A549 (cell line): ENCODE measurements at regions not wholly inside any gene's neighbourhood (a gene's known extent, or its start where the extent isn't known, plus 50 kb on each side); places are given as distances from the start of the nearest gene placed in this dataset.
"Not testable (repeated sequence)": the region's sequence is repeated elsewhere in the genome, so short reads cannot be mapped to it uniquely, and the experiment has no call there.

Experiments
- ATAC-seq, 2 experiments: fragments of 200-7000 bp in 1 of 2; fragments of >200 bp in 1 of 2; cut with Nextera tagmentation in 1 of 2; cut with Tn5 transposase in 1 of 2; 3 replicates each; pipeline versions ENCODE4 v1.8.0 to v1.9.1; 2018 to 2020; ENCODE audit warnings: mild to moderate bottlenecking in 1 of 2, moderate library complexity in 1 of 2
- CTCF ChIA-PET: fragments of 300-600 bp; sonication (Branson Sonifier 250); formaldehyde crosslinking; extraction: SDS; loops from one replicate; lab custom pipeline; 2021; ENCODE audit warnings: antibody characterized with exemption, inconsistent platforms; lab: Yijun Ruan, JAX
- POLR2A ChIA-PET: fragments of 350-600 bp; formaldehyde crosslinking; extraction: SDS; loops from one replicate; lab custom pipeline; 2021; ENCODE audit warnings: antibody characterized with exemption, inconsistent platforms; lab: Yijun Ruan, JAX
- DNase-seq, 2 experiments: peaks; one replicate each; pipeline versions ENCODE4 v3.0.0 to v3.0.0-alpha.2; 2011 to 2016; ENCODE audit warnings: low read depth in 1 of 2, low spot score in 1 of 2
- FAIRE-seq: peaks from 2 replicates; lab custom pipeline; 2011; peaks lifted over from hg19 to GRCh38; lab: Jason Lieb, UNC
- H3K27ac ChIP-seq, 2 experiments: fragments of >200 bp; sonication (Bioruptor Twin); formaldehyde crosslinking; 3 replicates each; pipeline ENCODE4 v1.5.1; 2016 to 2017
- H3K4me1 ChIP-seq: fragments of >200 bp; sonication (Bioruptor Twin); formaldehyde crosslinking; 3 replicates; pipeline ENCODE4 v1.6.1; 2016
- H3K4me2 ChIP-seq: fragments of >200 bp; sonication (Bioruptor Twin); formaldehyde crosslinking; 3 replicates; pipeline ENCODE4 v1.6.1; 2016
- H3K4me3 ChIP-seq: fragments of >200 bp; sonication (Bioruptor Twin); formaldehyde crosslinking; 3 replicates; pipeline ENCODE4 v1.5.1; 2016
- H3K9me3 ChIP-seq: fragments of >200 bp; sonication (Bioruptor Twin); formaldehyde crosslinking; 3 replicates; pipeline ENCODE4 v1.6.1; 2016
- BCL3 ChIP-seq: fragments of >200 bp; sonication (Bioruptor Twin); formaldehyde crosslinking; IDR thresholded peaks from 3 replicates; pipeline ENCODE4 v1.6.1; 2016
- CEBPB ChIP-seq, 2 experiments: fragments of >200 bp in 1 of 2; sonication (Bioruptor Twin) in 1 of 2; formaldehyde crosslinking in 1 of 2; IDR thresholded peaks; 2 replicates each; pipeline ENCODE4 v1.6.1; 2012 to 2016
- CHD2 ChIP-seq: fragments of 150-350 bp; IDR thresholded peaks from 2 replicates; pipeline ENCODE4 v1.6.1; 2014; ENCODE audit warnings: low read length; ENCODE audit not compliant: partially characterized antibody
- EHF ChIP-seq: fragments of 250-450 bp; sonication (Bioruptor Pico); IDR thresholded peaks from 2 replicates; pipeline ENCODE4 v1.5.0; 2020; ENCODE audit warnings: mild to moderate bottlenecking
- EP300 ChIP-seq, 2 experiments: fragments of >200 bp; sonication (Bioruptor Twin); formaldehyde crosslinking; IDR thresholded peaks; 2 replicates in 1 of 2; 3 replicates in 1 of 2; pipeline ENCODE4 v1.6.1; 2016 to 2017
- ESRRA ChIP-seq: fragments of 150-350 bp; IDR thresholded peaks from 2 replicates; pipeline ENCODE4 v1.6.1; 2014; ENCODE audit warnings: mild to moderate bottlenecking, low read length, borderline replicate concordance
- FOSL2 ChIP-seq, 2 experiments: fragments of 450-650 bp in 1 of 2; fragments of >200 bp in 1 of 2; sonication (Bioruptor Twin) in 1 of 2; formaldehyde crosslinking; IDR thresholded peaks; 2 replicates each; pipeline versions ENCODE4 v1.5.0 to v1.6.1; 2016 to 2020; ENCODE audit warnings: mild to moderate bottlenecking in 1 of 2, moderate library complexity in 1 of 2
- HDAC2 ChIP-seq: fragments of 200-600 bp; sonication (generic); IDR thresholded peaks from 2 replicates; pipeline ENCODE4 v1.6.1; 2016
- HES2 ChIP-seq: fragments of >200 bp; sonication (Bioruptor Twin); formaldehyde crosslinking; IDR thresholded peaks from 2 replicates; pipeline ENCODE4 v1.6.1; 2016
- KDM5A ChIP-seq: fragments of 200-600 bp; sonication (generic); IDR thresholded peaks from 2 replicates; pipeline ENCODE4 v1.6.1; 2016; ENCODE audit warnings: antibody characterized with exemption, mild to moderate bottlenecking
- NFE2L2 ChIP-seq: fragments of 150-350 bp; conservative IDR thresholded peaks from 2 replicates; pipeline ENCODE4 v1.6.1; 2014; ENCODE audit warnings: low read length
- RAD21 ChIP-seq, 2 experiments: fragments of >200 bp in 1 of 2; sonication (Bioruptor Twin) in 1 of 2; formaldehyde crosslinking in 1 of 2; IDR thresholded peaks in 1 of 2; conservative IDR thresholded peaks in 1 of 2; 2 replicates in 1 of 2; 3 replicates in 1 of 2; pipeline ENCODE4 v1.6.1; 2012 to 2018; ENCODE audit warnings: inconsistent platforms in 1 of 2
- RARB ChIP-seq: fragments of 250-450 bp; sonication (Bioruptor Pico); IDR thresholded peaks from 2 replicates; pipeline ENCODE4 v1.8.0; 2021; ENCODE audit warnings: mild to moderate bottlenecking, moderate library complexity
- TFCP2L1 ChIP-seq: fragments of 250-450 bp; sonication (Bioruptor Pico); IDR thresholded peaks from 2 replicates; pipeline ENCODE4 v1.5.0; 2021; ENCODE audit warnings: mild to moderate bottlenecking
- USF2 ChIP-seq: fragments of 450-650 bp; IDR thresholded peaks from 2 replicates; pipeline ENCODE4 v1.6.1; 2014; ENCODE audit warnings: antibody characterized with exemption
- WGBS: methylation state at CpG from one replicate; pipeline ENCODE4 v1.1.6; 2017; ENCODE audit errors: missing lambda C conversion rate; 5-methylcytosine and 5-hydroxymethylcytosine counted together
- TF ChIP-seq, protein P1 (sequence below): fragments of 250-450 bp; sonication (Bioruptor Pico); IDR thresholded peaks from 2 replicates; pipeline ENCODE4 v1.5.0; 2020; ENCODE audit warnings: low read depth, mild to moderate bottlenecking, moderate library complexity
- TF ChIP-seq, protein P2 (sequence below): fragments of 200-600 bp; sonication (generic); IDR thresholded peaks from 2 replicates; pipeline ENCODE4 v1.6.1; 2016; ENCODE audit warnings: antibody characterized with exemption, mild to moderate bottlenecking, moderate library complexity
- TF ChIP-seq, protein P3 (sequence below): IDR thresholded peaks from 2 replicates; pipeline ENCODE4 v1.6.1; 2012

DNA sequence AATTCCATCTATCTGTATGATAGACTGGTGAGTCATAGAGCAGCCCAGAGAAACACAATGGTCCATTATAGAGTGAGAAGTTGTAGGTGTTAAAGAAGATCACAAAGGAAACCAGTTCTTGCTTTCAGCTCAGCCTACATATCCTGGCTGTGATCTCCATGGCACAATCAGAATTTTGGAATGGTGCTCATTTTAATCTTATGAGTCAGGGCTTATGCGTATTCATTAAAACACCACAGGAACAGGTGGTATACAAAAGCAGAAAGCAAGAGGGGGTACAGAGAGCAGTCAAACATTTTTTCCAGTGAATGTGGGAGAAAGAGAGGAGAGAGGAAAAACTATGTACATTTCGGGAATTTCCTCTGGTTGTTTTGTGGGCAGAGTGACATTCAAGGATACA, 126.9 kb downstream of the MFAP3L start:
- Histone ChIP-seq H3K9me3 (no peaks in the 10 kb centered on the region), H3K27ac (no peak overlapping the region), H3K4me3 (no peak overlapping the region), H3K4me1 (no peaks in the 10 kb centered on the region), H3K4me2 (no peak overlapping the region)
- TF ChIP-seq USF2: no peak
- TF ChIP-seq, protein P1, sequence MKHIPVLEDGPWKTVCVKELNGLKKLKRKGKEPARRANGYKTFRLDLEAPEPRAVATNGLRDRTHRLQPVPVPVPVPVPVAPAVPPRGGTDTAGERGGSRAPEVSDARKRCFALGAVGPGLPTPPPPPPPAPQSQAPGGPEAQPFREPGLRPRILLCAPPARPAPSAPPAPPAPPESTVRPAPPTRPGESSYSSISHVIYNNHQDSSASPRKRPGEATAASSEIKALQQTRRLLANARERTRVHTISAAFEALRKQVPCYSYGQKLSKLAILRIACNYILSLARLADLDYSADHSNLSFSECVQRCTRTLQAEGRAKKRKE: no peak
- TF ChIP-seq NFE2L2: no peak
- TF ChIP-seq EHF (CRISPR knock-in tag): no peak
- no peak for TF ChIP-seq RARB (CRISPR knock-in tag)
- no peak for TF ChIP-seq BCL3
- no peak for TF ChIP-seq HDAC2
- TF ChIP-seq ESRRA: no peak
- TF ChIP-seq EP300 (IDR thresholded peaks at IDR 0.05): no peak
- TF ChIP-seq, protein P2, sequence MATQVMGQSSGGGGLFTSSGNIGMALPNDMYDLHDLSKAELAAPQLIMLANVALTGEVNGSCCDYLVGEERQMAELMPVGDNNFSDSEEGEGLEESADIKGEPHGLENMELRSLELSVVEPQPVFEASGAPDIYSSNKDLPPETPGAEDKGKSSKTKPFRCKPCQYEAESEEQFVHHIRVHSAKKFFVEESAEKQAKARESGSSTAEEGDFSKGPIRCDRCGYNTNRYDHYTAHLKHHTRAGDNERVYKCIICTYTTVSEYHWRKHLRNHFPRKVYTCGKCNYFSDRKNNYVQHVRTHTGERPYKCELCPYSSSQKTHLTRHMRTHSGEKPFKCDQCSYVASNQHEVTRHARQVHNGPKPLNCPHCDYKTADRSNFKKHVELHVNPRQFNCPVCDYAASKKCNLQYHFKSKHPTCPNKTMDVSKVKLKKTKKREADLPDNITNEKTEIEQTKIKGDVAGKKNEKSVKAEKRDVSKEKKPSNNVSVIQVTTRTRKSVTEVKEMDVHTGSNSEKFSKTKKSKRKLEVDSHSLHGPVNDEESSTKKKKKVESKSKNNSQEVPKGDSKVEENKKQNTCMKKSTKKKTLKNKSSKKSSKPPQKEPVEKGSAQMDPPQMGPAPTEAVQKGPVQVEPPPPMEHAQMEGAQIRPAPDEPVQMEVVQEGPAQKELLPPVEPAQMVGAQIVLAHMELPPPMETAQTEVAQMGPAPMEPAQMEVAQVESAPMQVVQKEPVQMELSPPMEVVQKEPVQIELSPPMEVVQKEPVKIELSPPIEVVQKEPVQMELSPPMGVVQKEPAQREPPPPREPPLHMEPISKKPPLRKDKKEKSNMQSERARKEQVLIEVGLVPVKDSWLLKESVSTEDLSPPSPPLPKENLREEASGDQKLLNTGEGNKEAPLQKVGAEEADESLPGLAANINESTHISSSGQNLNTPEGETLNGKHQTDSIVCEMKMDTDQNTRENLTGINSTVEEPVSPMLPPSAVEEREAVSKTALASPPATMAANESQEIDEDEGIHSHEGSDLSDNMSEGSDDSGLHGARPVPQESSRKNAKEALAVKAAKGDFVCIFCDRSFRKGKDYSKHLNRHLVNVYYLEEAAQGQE: no peak
- no peak for TF ChIP-seq RAD21 (conservative IDR thresholded peaks at IDR 0.05 in 1 of 2, IDR thresholded peaks at IDR 0.05 in 1 of 2)
- TF ChIP-seq, protein P3, sequence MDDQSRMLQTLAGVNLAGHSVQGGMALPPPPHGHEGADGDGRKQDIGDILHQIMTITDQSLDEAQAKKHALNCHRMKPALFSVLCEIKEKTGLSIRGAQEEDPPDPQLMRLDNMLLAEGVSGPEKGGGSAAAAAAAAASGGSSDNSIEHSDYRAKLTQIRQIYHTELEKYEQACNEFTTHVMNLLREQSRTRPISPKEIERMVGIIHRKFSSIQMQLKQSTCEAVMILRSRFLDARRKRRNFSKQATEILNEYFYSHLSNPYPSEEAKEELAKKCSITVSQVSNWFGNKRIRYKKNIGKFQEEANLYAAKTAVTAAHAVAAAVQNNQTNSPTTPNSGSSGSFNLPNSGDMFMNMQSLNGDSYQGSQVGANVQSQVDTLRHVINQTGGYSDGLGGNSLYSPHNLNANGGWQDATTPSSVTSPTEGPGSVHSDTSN: no peak
- no peak for TF ChIP-seq CHD2
- CTCF ChIA-PET: no interaction called here
- POLR2A ChIA-PET: no interaction called here
- ATAC-seq (no peak), FAIRE-seq (no peak), DNase-seq (no peak)
- WGBS: 68% methylated on average over 2 of the region's 2 CpGs

DNA sequence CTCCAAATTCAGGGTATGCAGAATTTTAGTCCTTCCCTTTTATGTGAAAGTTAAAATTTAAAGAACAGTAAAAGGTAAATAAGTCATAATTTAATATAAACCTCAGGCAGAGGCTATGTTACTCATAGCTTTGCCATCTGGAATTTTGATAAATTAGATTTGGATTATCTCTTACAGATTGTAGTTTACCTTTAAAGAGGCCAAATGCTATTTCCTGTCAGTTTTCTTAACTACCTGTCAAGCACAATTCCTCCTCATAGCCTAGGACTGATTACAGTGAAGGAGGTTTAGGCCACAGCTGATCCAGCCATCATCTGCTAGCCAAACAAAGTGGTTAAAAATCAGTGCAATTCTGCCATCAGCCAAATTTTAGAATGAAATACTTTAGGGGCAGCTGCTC, 128.1 kb downstream of the MFAP3L start:
- ChIA-PET CTCF (interaction anchor here (0.9 kb wide), 1 partner anchor 193 kb away, joined by 3 read pairs; no protein-coding TSS in a partner anchor), POLR2A (no interaction called here)
- Histone ChIP-seq H3K4me2 (no peak overlapping the region), H3K9me3 (no peaks in the 10 kb centered on the region), H3K27ac (no peak overlapping the region), H3K4me3 (no peak overlapping the region), H3K4me1 (no peaks in the 10 kb centered on the region)
- DNase-seq: no peak
- ATAC-seq: no peak
- no peak for FAIRE-seq
- TF ChIP-seq ESRRA: no peak
- TF ChIP-seq FOSL2 (IDR thresholded peaks at IDR 0.05): no peak
- no peak for TF ChIP-seq FOSL2 (CRISPR knock-in tag; IDR thresholded peaks at IDR 0.05)
- no peak for TF ChIP-seq TFCP2L1 (CRISPR knock-in tag)
- no peak for TF ChIP-seq CEBPB (IDR thresholded peaks at IDR 0.05)
- no peak for TF ChIP-seq KDM5A
- TF ChIP-seq HES2: no peak

DNA sequence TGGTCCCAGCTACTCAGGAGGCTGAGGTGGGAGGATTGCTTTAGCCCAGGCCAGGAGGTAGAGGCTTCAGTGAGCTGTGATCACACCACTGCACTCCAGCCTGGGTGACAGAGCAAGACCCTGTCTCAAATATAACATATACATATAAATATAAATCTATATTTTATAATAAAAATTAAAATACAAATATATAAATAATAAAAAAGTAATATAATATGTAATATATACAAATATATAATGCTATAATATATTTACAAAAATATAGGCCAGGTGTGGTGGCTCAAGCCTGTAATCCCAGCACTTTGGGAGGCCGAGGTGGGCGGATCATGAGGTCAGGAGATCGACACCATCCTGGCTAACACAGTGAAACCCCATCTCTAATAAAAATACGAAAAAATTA, 131.4 kb downstream of the MFAP3L start:
- H3K27ac ChIP-seq, H3K4me1 ChIP-seq, H3K4me2 ChIP-seq, H3K4me3 ChIP-seq, ATAC-seq, CTCF ChIA-PET, DNase-seq, FAIRE-seq, POLR2A ChIA-PET, H3K9me3 ChIP-seq: not testable (repeated sequence)
- 73% methylated on average over 4 of the region's 4 CpGs for WGBS
